HFFc6 (cell line): ENCODE measurements at regions not wholly inside any gene's neighbourhood (a gene's known extent, or its start where the extent isn't known, plus 50 kb on each side); places are given as distances from the start of the nearest gene placed in this dataset.

ENCODE experiments used
- DNase-seq: peaks from one replicate; pipeline ENCODE4 v3.0.0-alpha.2; 2018
- H3K27ac Mint-ChIP-seq: 2 replicates; pipeline ENCODE4 v1.8.0; 2020; ENCODE audit warnings: mild to moderate bottlenecking, mixed read lengths
- H3K27me3 Mint-ChIP-seq: 2 replicates; pipeline ENCODE4 v1.8.0; 2021; ENCODE audit warnings: mild to moderate bottlenecking, moderate library complexity, mixed read lengths; ENCODE audit not compliant: insufficient read depth
- H3K36me3 Mint-ChIP-seq: 2 replicates; pipeline ENCODE4 v1.8.0; 2021; ENCODE audit warnings: low read depth, mixed read lengths
- H3K4me1 Mint-ChIP-seq: 2 replicates; pipeline ENCODE4 v1.8.0; 2020; ENCODE audit warnings: low read depth, mixed read lengths
- H3K4me3 Mint-ChIP-seq: 2 replicates; pipeline ENCODE4 v1.8.0; 2020; ENCODE audit warnings: mild to moderate bottlenecking, moderate library complexity, mixed read lengths
- H3K9me3 Mint-ChIP-seq: 2 replicates; pipeline ENCODE4 v1.8.0; 2020; ENCODE audit warnings: mild to moderate bottlenecking, mixed read lengths
- TF ChIP-seq, protein P1 (sequence below): fragments of 200-600 bp; sonication (generic); IDR thresholded peaks from 2 replicates; pipeline ENCODE4 v1.5.0; 2021; ENCODE audit warnings: antibody characterized with exemption, mild to moderate bottlenecking

GRCh38 chr10:111967547-111967946, 216.0 kb downstream of the GPAM start:
- TF ChIP-seq, protein P1, sequence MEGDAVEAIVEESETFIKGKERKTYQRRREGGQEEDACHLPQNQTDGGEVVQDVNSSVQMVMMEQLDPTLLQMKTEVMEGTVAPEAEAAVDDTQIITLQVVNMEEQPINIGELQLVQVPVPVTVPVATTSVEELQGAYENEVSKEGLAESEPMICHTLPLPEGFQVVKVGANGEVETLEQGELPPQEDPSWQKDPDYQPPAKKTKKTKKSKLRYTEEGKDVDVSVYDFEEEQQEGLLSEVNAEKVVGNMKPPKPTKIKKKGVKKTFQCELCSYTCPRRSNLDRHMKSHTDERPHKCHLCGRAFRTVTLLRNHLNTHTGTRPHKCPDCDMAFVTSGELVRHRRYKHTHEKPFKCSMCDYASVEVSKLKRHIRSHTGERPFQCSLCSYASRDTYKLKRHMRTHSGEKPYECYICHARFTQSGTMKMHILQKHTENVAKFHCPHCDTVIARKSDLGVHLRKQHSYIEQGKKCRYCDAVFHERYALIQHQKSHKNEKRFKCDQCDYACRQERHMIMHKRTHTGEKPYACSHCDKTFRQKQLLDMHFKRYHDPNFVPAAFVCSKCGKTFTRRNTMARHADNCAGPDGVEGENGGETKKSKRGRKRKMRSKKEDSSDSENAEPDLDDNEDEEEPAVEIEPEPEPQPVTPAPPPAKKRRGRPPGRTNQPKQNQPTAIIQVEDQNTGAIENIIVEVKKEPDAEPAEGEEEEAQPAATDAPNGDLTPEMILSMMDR = no peak
- no peak for DNase-seq
- H3K4me3 Mint-ChIP-seq = no peak overlapping the region
- peaks cover 1% of the 10 kb centered on the region; the same call in 1 of the 2 replicates for H3K27me3 Mint-ChIP-seq
- H3K4me1 Mint-ChIP-seq = no peaks in the 10 kb centered on the region
- no peaks in the 10 kb centered on the region for H3K36me3 Mint-ChIP-seq
- H3K9me3 Mint-ChIP-seq = peaks cover 31% of the 10 kb centered on the region
- no peak overlapping the region for H3K27ac Mint-ChIP-seq

GRCh38 chr10:111968647-111969046, 214.9 kb downstream of the GPAM start:
- Mint-ChIP-seq H3K4me1 (no peaks in the 10 kb centered on the region), H3K27ac (no peak overlapping the region), H3K36me3 (no peaks in the 10 kb centered on the region), H3K27me3 (peaks cover 1% of the 10 kb centered on the region; the same call in 1 of the 2 replicates), H3K9me3 (peaks cover 30% of the 10 kb centered on the region), H3K4me3 (no peak overlapping the region)
- no peak for DNase-seq
- TF ChIP-seq, protein P1 = no peak

DNA sequence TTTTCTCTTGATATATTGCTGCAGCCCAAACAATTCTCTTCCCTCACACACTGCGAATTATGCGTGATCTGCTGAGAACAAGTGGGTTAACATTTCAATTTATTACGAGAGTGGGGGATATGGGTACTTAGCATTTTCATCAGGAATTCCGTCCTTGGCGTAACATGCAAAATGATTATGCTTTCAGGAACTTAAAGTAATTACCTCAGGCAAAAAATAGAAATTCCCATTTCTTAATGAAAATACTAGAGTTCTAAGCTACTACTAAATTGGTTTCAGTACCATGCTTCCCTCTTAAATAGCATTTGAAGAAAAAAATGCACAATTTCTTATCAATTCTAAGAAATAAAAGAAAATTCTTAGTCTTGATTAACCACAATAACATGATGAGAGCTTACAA, 213.5 kb downstream of the GPAM start:
- peaks cover 33% of the 10 kb centered on the region for H3K9me3 Mint-ChIP-seq
- TF ChIP-seq, protein P1 = no peak
- no peaks in the 10 kb centered on the region for H3K36me3 Mint-ChIP-seq
- peaks cover 1% of the 10 kb centered on the region; the same call in 1 of the 2 replicates for H3K27me3 Mint-ChIP-seq
- no peak overlapping the region for H3K27ac Mint-ChIP-seq
- H3K4me3 Mint-ChIP-seq = no peak overlapping the region
- no peak for DNase-seq
- no peaks in the 10 kb centered on the region for H3K4me1 Mint-ChIP-seq

DNA sequence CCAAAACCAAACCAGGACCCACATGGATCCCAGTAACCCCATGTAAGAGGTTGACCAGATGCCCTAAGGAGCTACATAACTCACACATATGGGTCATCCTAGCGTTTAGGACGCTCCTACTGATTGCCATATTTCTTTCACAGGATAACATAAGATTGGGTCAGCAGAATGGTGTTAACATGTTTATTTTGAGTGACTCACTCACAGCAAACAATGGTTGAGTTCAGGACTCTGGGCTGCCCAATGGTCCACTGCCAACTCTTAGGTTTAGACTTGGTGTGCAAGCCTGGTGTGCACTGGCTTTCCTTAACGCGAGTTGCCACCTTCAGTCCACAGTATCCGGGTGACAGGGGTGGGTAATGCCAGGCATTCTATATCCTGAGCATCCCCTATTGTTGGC, 211.5 kb downstream of the GPAM start:
- H3K4me1 Mint-ChIP-seq = no peaks in the 10 kb centered on the region
- no peak overlapping the region for H3K4me3 Mint-ChIP-seq
- H3K27ac Mint-ChIP-seq = no peak overlapping the region
- H3K36me3 Mint-ChIP-seq = no peaks in the 10 kb centered on the region
- H3K27me3 Mint-ChIP-seq = peaks cover 1% of the 10 kb centered on the region; the same call in 1 of the 2 replicates
- no peak for DNase-seq
- TF ChIP-seq, protein P1 = no peak
- H3K9me3 Mint-ChIP-seq = peaks cover 38% of the 10 kb centered on the region

GRCh38 chr10:111973306-111973705, 210.3 kb downstream of the GPAM start:
- Mint-ChIP-seq H3K36me3 (no peaks in the 10 kb centered on the region), H3K4me3 (no peak overlapping the region), H3K4me1 (no peaks in the 10 kb centered on the region), H3K27ac (no peak overlapping the region), H3K27me3 (peaks cover 1% of the 10 kb centered on the region; the same call in 1 of the 2 replicates), H3K9me3 (peaks cover 32% of the 10 kb centered on the region)
- DNase-seq = no peak
- TF ChIP-seq, protein P1 = no peak

DNA sequence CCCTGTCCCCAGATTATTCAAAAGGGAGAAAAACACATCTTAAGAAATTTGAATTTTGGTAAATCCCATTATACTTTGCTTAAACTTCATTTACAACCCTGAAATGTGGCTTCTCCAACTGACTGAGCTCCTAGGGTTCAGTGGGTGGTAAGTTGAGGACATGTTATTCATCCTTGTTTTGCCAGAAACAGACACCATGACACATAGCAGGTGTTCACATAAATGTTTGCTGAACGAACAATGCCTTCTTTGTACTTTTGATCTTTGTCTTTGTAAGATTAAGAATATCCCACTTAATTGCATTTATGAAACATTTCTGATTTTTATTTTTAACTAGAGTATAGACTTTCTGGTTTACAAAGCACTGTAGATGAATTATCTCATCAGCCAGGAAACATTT, 209.7 kb downstream of the GPAM start:
- Mint-ChIP-seq H3K27ac (no peak overlapping the region), H3K36me3 (no peaks in the 10 kb centered on the region), H3K4me1 (no peaks in the 10 kb centered on the region), H3K27me3 (peaks cover 1% of the 10 kb centered on the region; the same call in 1 of the 2 replicates), H3K9me3 (peaks cover 32% of the 10 kb centered on the region), H3K4me3 (no peak overlapping the region)
- TF ChIP-seq, protein P1 = no peak
- DNase-seq = no peak
